ENCODE measurements at regions not wholly inside any gene's neighbourhood (a gene's known extent, or its start where the extent isn't known, plus 50 kb on each side); places are given as distances from the start of the nearest gene placed in this dataset.

- Histone ChIP-seq H3K27ac (no peak overlapping the region), H3K27me3 (no peaks in the 10 kb centered on the region), H3K36me3 (no peaks in the 10 kb centered on the region), H3K9me3 (no peaks in the 10 kb centered on the region), H3K4me3 (no peak overlapping the region), H3K4me1 (no peaks in the 10 kb centered on the region)
- no peak for TF ChIP-seq CTCF (IDR thresholded peaks at IDR 0.05)
- intact Hi-C loops (cut with DNase I) = no loop called here
- DNase-seq = no peak
- ATAC-seq = no peak
These were observed 179.0 kb downstream of the VCY1B start for GRCh38 chrY:14235070-14235469.

DNA sequence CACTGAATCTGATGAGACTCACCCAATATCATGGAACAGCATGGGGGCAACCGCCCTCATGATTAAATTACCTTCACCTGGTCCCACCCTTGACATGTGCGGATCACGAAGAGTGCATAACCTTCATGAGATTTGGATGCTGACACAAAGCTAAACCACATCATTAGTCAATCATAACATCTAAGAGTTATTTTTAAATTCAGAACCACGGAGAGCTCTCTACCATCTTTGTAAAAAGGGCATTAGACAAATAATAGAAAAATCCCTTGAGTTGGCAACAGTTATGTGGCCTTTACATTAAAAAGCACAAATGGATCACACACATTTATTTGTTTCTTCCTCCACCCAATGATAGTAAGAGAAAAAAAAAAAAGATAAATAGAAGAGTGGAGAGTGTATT is 182.2 kb downstream of the VCY1B start:
- intact Hi-C loops (cut with DNase I) = no loop called here

DNA sequence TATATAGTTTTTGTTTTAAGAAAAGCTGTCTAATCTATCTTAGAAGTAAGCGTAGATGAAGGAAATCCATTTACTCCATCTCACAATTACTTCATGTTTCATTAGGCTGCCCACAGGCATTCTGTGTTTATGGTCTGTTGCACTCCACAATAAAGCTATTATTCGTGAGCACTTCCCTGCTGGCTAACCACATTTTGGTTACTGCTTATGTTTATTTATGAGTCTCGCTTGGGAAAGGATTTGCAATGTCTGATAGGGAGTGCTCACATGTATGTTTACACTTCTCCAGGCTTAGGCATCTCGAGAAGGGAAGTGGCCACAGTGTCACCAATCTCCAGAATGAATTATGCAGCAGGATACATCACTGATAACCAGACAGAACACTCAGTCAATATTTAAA is 190.9 kb downstream of the VCY1B start:
- Histone ChIP-seq H3K4me1 (no peaks in the 10 kb centered on the region), H3K27ac (no peak overlapping the region), H3K4me3 (no peak overlapping the region), H3K9me3 (no peaks in the 10 kb centered on the region), H3K27me3 (no peaks in the 10 kb centered on the region), H3K36me3 (no peaks in the 10 kb centered on the region)
- TF ChIP-seq CTCF (IDR thresholded peaks at IDR 0.05) = no peak
- ATAC-seq = no peak
- intact Hi-C loops (cut with DNase I) = no loop called here
- no peak for DNase-seq

More for the DNA sequence above, 182.2 kb downstream of the VCY1B start:
- no peaks in the 10 kb centered on the region for H3K36me3 ChIP-seq
- DNase-seq (no peak), ATAC-seq (no peak)
- no peak for TF ChIP-seq CTCF (IDR thresholded peaks at IDR 0.05)
- no peaks in the 10 kb centered on the region for H3K27me3 ChIP-seq
- H3K4me1 ChIP-seq = no peaks in the 10 kb centered on the region
- H3K9me3 ChIP-seq = no peaks in the 10 kb centered on the region
- H3K4me3 ChIP-seq = no peak overlapping the region
- H3K27ac ChIP-seq = no peak overlapping the region

- Histone ChIP-seq H3K9me3 (no peaks in the 10 kb centered on the region), H3K4me3 (no peak overlapping the region), H3K4me1 (no peaks in the 10 kb centered on the region), H3K36me3 (no peaks in the 10 kb centered on the region), H3K27ac (no peak overlapping the region), H3K27me3 (no peaks in the 10 kb centered on the region)
- DNase-seq (no peak), ATAC-seq (no peak)
- TF ChIP-seq CTCF (IDR thresholded peaks at IDR 0.05) = no peak
- intact Hi-C loops (cut with DNase I) = no loop called here
These were observed 193.0 kb downstream of the VCY1B start for GRCh38 chrY:14248878-14249576.

GRCh38 chrY:14255965-14256816 is 200.2 kb downstream of the VCY1B start:
- Histone ChIP-seq H3K27ac (no peak overlapping the region), H3K27me3 (no peaks in the 10 kb centered on the region), H3K4me3 (no peak overlapping the region), H3K4me1 (no peaks in the 10 kb centered on the region), H3K9me3 (no peaks in the 10 kb centered on the region), H3K36me3 (no peaks in the 10 kb centered on the region)
- intact Hi-C loops (cut with DNase I) = no loop called here
- TF ChIP-seq CTCF (IDR thresholded peaks at IDR 0.05) = no peak
- DNase-seq (no peak), ATAC-seq (no peak)
